ENCODE measurements at regions not wholly inside any gene's neighbourhood (a gene's known extent, or its start where the extent isn't known, plus 50 kb on each side); places are given as distances from the start of the nearest gene placed in this dataset.

GRCh38 chr3:153658136-153658535, 463.1 kb upstream of the ARHGEF26 start:
- DNase-seq (ENCODE audit: low spot score): peak; percentile 15

DNA sequence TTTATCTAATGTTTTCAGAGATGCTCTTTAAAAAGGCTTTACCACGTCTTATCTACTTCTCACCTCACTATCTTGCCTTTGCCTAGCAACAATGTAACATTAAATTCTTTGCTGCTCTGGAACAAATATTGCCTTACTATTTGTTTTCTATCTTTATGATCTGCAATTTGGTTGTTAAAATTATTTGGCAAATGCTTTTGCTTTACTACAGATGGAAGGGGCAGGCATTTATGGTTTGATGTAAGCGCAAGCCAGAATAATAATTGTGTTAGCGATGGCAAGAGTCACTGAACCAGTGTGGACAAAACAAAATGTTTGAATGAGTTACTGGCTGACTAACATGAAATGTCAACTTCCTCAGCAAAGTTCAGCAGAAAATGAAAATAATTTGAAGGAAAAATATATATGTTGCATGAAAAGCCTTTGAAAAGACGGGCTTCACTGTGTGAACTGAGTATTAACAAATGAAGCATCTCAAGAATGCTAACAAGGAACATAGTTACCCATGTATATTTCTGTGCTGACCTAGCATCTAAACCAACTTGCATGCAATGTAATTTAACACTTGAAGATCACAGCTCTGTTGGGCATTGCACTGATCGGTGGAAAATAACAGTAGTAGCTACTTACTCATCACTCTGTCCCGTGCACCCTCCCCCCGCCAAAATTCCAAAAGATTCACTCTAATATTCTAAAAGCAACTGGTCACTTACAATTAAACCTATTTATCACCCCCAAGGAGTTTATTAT, 454.0 kb upstream of the ARHGEF26 start:
- no peak for DNase-seq (ENCODE audit: low spot score)

DNA sequence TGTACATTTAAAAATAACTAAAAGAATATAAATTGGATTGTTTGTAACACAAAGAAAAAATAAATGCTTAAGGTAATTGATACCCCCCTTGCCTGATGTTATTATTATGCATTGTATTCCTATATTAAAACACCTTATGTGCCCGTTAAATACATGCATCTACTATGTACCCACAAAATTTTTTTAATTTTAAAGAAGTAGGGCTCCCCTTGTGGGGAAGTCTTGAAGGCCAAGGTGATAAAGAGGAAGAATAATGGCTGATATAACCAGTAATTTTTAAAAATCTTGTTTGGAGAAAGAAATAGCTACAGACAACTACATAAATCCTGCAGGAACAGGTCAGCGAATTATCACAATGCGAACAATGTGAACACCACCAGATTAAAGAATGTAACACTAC, 451.7 kb upstream of the ARHGEF26 start:
- DNase-seq (ENCODE audit: low spot score): no peak

GRCh38 chr3:153670577-153670976, 450.6 kb upstream of the ARHGEF26 start:
- no peak for DNase-seq (ENCODE audit: low spot score)

DNA sequence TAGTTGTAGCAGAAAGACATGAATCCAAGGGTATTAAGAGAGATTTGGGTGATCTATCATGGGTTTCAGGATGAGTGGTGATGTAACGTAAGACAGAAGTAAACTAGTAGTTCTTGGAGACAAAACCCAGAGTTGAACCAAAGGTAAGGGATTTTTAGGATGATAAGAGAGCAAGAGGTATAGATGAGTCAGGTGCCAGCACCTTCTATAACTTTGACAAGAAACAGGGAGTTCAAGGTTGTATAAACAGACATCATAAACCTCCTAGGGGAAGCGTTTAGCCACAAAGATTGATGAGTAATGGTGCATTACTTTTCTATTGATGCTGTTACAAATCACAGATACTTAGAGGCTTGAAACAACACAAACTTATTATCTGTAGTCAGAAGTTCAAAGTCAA, 447.3 kb upstream of the ARHGEF26 start:
- DNase-seq (ENCODE audit: low spot score): no peak

DNA sequence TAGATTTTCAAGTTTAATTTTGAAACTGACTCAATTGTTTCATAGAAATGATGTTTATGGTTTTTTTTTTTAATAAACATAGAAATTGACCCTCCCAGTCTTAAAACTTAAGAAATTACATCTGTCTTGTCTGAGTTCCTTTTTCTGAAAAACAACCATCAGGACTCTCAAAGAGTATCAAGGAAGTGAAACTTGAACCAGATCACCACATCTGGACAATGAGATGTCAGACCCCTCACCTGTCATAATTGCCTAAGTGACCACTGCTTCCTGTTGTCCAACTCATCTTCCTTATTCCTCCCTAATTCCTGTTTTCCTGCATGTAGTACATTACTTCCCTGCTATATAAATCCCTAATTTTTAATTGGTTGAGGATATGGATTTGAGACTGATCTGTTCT, 441.5 kb upstream of the ARHGEF26 start:
- DNase-seq (ENCODE audit: low spot score): no peak

DNA sequence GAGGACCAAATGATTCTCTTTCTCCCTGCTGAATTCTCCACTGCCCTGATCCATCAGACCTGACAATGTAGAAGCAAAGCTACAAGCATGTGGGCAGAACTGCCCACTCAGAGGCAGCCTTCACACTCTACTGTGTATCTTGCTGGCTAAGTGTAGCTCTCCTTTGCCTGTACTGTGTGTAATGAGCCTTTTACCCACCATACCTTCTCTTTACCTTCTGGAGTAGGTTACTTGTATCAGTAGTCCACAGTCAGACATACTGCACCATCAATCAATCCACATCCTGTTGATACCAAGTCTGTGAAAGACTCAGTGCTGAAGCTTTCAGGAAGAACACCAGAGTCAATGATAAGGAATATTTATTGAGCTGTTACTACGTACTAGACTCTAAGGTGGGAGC, 440.7 kb upstream of the ARHGEF26 start:
- DNase-seq (ENCODE audit: low spot score): no peak

GRCh38 chr3:153681057-153681456, 440.1 kb upstream of the ARHGEF26 start:
- no peak for DNase-seq (ENCODE audit: low spot score)

DNA sequence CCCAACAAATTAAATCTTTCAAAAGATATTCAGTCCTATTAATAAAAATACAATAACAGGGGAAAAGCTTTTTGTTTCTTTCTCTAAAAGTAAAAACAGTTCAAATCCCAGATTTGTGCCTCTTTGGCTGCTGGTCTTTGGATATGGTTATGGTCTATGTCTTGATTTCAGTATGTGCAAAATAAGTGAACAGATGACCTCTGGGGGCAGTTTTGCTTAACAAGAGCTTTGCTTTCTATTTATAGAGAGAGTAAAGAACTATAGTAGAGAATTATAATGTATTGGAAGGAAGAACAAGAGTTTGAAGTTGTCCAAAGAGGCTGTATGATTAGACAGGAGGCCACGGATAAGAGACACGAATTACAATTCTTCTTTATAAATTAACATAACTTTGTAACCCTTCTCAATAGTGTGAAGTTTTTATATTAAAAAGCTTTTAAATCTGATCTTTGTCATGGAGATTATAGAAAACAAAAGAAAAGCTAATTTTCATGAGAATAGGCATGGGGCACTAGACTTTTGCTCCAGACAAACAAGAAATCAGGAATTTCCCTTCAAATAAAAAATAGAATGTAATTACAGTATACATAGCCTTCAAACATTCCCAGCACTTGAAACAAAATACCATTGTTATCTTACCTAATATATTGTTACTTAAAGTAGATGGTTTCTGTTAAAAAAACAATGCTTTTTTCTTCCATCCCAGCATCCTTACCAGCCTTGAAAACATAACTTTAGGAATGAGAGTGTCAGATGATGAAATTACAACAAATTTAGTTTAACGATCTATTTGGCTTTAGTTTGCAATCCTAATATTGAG, 432.7 kb upstream of the ARHGEF26 start:
- no peak for DNase-seq (ENCODE audit: low spot score)

DNA sequence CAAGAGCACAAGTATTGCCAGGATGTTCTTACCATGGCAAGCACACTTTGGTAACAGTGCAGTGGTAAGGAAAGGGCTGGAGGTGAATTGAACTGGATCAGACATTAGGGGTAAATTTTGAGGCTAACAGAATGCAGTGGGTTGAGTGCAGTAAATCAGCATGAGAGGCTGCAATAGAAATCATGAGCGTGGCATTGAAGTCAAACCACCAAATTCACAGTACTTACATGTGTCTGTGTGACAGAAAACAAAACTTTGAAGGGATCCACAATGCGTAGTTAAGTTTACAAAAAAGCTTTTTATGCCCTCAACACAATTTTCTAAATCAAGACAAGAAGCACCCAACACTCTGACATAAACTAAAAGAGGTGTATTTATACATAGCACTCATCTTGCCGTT, 428.0 kb upstream of the ARHGEF26 start:
- no peak for DNase-seq (ENCODE audit: low spot score)

GRCh38 chr3:153702106-153702505, 419.1 kb upstream of the ARHGEF26 start:
- DNase-seq (ENCODE audit: low spot score): no peak

- no peak for DNase-seq (ENCODE audit: low spot score)
Observed at GRCh38 chr3:153704115-153704514, 417.1 kb upstream of the ARHGEF26 start.

GRCh38 chr3:153706706-153707105, 414.5 kb upstream of the ARHGEF26 start:
- DNase-seq (ENCODE audit: low spot score): no peak

DNA sequence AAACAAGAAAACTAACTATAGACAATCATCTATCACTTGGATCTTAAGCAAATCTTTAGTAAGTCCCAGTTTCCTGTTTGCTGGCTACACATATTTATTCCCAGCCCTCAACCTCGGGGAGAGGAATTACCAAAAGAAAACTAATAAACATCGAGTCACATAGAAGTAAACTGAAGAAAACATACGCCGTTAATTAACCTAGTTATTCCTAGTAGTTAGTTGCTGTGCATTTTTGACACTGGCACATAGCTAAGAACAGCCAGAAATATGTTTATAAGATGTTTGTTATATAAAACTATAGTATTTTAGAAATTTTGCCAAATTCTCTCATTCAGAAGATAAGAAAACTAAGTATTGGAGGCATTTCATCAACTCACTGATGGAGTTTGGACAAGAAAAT, 407.2 kb upstream of the ARHGEF26 start:
- no peak for DNase-seq (ENCODE audit: low spot score)

GRCh38 chr3:153714588-153715290, 406.5 kb upstream of the ARHGEF26 start:
- no peak for DNase-seq (ENCODE audit: low spot score)

DNA sequence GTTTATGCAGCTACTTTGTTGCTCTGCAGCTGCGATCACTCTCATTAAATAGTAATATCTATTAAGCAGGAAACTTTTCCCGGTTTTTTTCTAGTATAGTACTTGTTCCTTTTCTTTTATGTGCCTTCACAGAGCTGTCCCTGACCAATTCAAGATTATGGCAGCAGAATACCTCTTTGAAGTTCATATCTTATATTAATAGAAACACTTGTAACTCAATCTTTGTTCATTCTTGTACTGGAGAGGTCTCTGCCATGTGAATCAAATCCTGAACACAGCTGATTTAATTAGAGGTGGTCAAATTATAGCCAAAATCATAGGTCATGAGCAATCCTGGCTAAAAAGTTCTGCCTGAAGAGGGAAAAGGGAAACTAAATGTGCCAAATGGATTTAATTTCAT, 399.0 kb upstream of the ARHGEF26 start:
- no peak for DNase-seq (ENCODE audit: low spot score)

- no peak for DNase-seq (ENCODE audit: low spot score)
Observed at GRCh38 chr3:153731071-153731470, 390.1 kb upstream of the ARHGEF26 start.

DNA sequence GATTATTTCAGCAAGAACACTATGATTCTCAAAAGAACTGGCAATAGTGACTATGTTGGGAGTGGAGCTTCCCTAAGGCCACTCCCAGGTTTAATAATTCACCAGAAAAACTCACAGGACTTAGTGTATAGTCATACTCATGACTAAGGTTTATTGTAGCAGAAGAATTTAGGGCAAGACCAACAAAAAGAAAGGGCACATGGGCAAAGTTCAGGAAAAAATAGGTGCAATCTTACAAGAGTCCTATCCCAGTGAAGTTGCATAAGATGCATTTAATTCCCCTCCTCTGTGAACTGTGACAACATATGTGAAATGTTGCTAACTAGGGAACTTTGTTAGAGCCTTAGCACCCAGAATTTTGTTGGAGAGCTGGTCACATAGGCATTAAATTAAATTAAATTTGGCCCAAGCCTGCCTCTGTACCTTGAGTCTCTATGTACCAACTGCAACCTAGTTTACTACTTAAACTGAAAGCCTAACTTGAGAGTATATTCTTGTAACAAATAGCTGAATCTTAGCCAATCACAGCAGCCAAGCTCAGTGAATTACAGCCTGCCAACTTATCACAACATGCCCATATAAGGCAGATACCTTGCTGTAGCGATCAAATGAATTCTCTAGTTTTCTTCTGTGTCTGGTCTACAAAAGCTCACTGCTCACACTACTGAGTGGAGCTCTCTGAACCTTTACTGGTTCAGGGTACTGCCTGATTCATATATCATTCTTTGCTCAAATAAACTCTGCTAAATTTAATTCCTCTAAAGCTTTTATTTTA, 386.2 kb upstream of the ARHGEF26 start:
- DNase-seq (ENCODE audit: low spot score): peak; percentile 44

GRCh38 chr3:153740109-153740508, 381.1 kb upstream of the ARHGEF26 start:
- no peak for DNase-seq (ENCODE audit: low spot score)

GRCh38 chr3:153744889-153745288, 376.3 kb upstream of the ARHGEF26 start:
- DNase-seq (ENCODE audit: low spot score): no peak

GRCh38 chr3:153746211-153746610, 375.0 kb upstream of the ARHGEF26 start:
- no peak for DNase-seq (ENCODE audit: low spot score)

DNA sequence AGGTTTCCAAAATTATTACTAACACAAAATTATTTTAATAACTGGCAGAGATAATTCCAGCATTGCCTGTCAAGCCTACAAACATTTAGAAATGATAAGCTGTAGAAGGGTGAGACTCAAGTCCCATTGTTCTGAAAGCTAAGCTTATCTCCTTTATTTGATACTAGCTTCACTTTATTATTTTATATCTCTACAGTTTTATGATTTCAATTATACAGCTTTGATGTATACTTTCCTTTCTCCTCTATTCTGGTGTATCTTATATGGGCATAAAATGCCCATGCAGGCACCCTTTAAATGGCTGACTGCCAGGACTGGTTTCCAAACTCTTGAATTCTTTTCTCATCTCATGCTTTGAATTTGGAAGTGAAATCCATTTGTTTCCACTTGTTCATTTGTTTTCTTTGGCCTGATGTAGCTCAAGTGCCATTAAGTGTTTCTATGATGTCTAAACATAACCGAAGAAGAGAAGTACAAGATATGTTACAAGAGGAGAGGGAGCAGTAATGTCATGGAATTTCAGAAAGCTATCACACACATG, 372.1 kb upstream of the ARHGEF26 start:
- DNase-seq (ENCODE audit: low spot score): no peak
